HEK293T (cell line): ENCODE measurements at regions not wholly inside any gene's neighbourhood (a gene's known extent, or its start where the extent isn't known, plus 50 kb on each side); places are given as distances from the start of the nearest gene placed in this dataset.

ENCODE experiments used
- BHLHE40 ChIP-seq: fragments of 450-650 bp; IDR thresholded peaks from 2 replicates; pipeline ENCODE4 v1.6.1; 2016; ENCODE audit warnings: mild to moderate bottlenecking, moderate library complexity, borderline replicate concordance
- L3MBTL2 ChIP-seq: fragments of 450-650 bp; conservative IDR thresholded peaks from 2 replicates; pipeline ENCODE4 v1.6.1; 2016; ENCODE audit warnings: mild to moderate bottlenecking
- SP1 ChIP-seq: fragments of 450-650 bp; IDR thresholded peaks from 2 replicates; pipeline ENCODE4 v1.6.1; 2017
- SUZ12 ChIP-seq: fragments of 450-650 bp; IDR thresholded peaks from 2 replicates; pipeline ENCODE4 v1.6.1; 2016; ENCODE audit warnings: mild to moderate bottlenecking
- TARDBP ChIP-seq: fragments of 450-650 bp; IDR thresholded peaks from 2 replicates; pipeline ENCODE4 v1.6.1; 2016

DNA sequence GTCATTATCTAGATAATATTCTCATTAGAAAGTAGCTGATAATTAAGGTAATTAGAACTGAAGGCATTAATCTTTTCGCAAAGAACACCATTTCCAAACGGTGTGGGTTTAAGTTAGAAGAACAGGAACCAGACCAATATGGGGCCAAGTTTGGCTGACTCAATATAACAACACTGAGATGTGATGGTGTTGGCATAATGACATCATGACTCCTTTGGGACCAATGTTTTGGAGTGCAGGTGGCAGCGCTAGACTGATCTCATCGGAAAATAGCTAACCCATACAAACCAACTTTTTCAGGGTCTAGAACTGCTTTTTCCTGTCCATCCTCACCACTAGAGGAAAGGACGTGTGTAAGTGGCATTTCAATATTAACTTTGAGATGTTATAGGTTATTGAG, 1171.7 kb upstream of the ZEB2 start:
- TF ChIP-seq BHLHE40 (no peak), SP1 (no peak), L3MBTL2 (no peak), TARDBP (no peak), SUZ12 (no peak)
